Activated CD4-positive, CD25-positive, alpha-beta regulatory T cell treated with anti-CD3 and anti-CD28 coated beads, Interleukin-2, amount 50 U/mL, for 24 hours (primary cell): ENCODE measurements at regions not wholly inside any gene's neighbourhood (a gene's known extent, or its start where the extent isn't known, plus 50 kb on each side); places are given as distances from the start of the nearest gene placed in this dataset.
"Not testable (repeated sequence)": the region's sequence is repeated elsewhere in the genome, so short reads cannot be mapped to it uniquely, and the experiment has no call there.

Experiments used
- ATAC-seq, 2 donors: fragments of 150-1000 bp; cut with Tn5 transposase; one replicate each; pipeline ENCODE4 v1.10.0; 2021; ENCODE audit warnings: mild to moderate bottlenecking in 1 of 2, moderate library complexity in 1 of 2

DNA sequence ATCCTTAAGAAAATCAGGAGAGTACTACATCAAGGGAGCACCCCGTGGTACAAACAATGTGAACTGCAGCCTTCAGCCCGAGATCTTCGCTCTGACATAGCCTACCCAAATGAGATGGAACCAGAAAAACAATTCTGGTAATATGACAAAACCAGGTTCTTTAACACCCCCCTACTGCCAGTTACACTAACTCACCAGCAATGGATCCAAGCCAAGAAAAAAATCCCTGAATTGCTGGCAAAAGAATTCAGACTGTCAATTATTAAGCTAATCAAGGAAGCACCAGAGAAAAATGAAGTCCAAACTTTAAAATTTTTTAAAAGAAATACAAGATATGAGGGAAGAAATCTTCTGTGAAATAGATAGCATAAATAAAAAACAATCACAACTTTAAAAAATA lies 101.7 kb upstream of the KLF8 start:
- ATAC-seq, result no peak

DNA sequence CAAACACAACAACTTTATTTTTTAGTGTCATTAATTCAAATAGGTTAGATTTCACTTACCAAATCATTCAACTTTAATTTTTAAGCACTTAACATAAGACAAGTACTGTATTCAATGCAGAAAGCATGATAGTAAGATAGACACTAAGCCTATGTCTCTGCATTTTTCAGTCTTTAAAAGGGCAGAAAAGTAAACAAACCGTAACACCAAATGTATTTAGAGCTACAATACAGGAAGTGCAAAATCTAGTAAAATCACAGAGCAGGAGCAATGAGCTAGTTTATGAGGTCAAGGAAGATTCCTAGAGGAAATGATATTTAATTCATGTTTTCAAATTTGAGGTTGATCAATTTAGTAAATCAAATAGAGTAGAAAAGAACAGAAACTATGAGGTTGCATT lies 68.0 kb upstream of the KLF8 start:
- not testable (repeated sequence) for ATAC-seq
